IMR-90 (cell line): ENCODE measurements at regions not wholly inside any gene's neighbourhood (a gene's known extent, or its start where the extent isn't known, plus 50 kb on each side); places are given as distances from the start of the nearest gene placed in this dataset.
A peak's percentile ranks its signal among the peaks of the same experiment; 100 is the strongest.

Source experiments
- ATAC-seq: fragments of 200-7000 bp; cut with Tn5 transposase; 2 replicates; pipeline ENCODE4 v1.9.1; 2020; ENCODE audit warnings: low read depth, mild to moderate bottlenecking, moderate library complexity
- BruUV-seq: library from RNA; stranded (reverse); fragments of 400-500 nt; replicated peaks from 2 replicates; lab custom pipeline; 2021; lab: Mats Ljungman, UMichigan
- CTCF ChIA-PET: fragments of 300-600 bp; formaldehyde crosslinking; extraction: SDS; loops from one replicate; lab custom pipeline; 2021; ENCODE audit warnings: antibody characterized with exemption; lab: Yijun Ruan, JAX
- POLR2A ChIA-PET: fragments of 300-600 bp; sonication (Branson Sonifier 250); formaldehyde crosslinking; loops from one replicate; lab custom pipeline; 2022; ENCODE audit warnings: antibody characterized with exemption; ENCODE audit not compliant: unreplicated experiment; lab: Charles Lee
- DNase-seq: peaks from one replicate; pipeline ENCODE4 v3.0.0; 2013
- H2AFZ ChIP-seq: replicated peaks from 2 replicates; pipeline ENCODE3; 2013; ENCODE audit warnings: low read length, mild to moderate bottlenecking; ENCODE audit not compliant: poor library complexity
- H2AK5ac ChIP-seq: 2 replicates; pipeline ENCODE4 v1.6.1; 2013; ENCODE audit warnings: low read depth, low read length, inconsistent platforms
- H2AK9ac ChIP-seq: replicated peaks from 2 replicates; pipeline ENCODE3; 2013; ENCODE audit warnings: mild to moderate bottlenecking, low read depth, low read length, moderate library complexity; ENCODE audit not compliant: poor library complexity
- H2BK120ac ChIP-seq: 2 replicates; pipeline ENCODE4 v1.6.1; 2013; ENCODE audit warnings: low read depth, low read length, inconsistent platforms
- H2BK15ac ChIP-seq: 3 replicates; pipeline ENCODE4 v1.6.1; 2013; ENCODE audit warnings: low read depth, low read length, inconsistent platforms
- H2BK20ac ChIP-seq: 2 replicates; pipeline ENCODE4 v1.6.1; 2013; ENCODE audit warnings: low read depth, mild to moderate bottlenecking, inconsistent platforms, low read length, moderate library complexity
- H2BK5ac ChIP-seq: 2 replicates; pipeline ENCODE4 v1.6.1; 2013; ENCODE audit warnings: mild to moderate bottlenecking, low read depth, low read length, inconsistent platforms; ENCODE audit not compliant: poor library complexity, severe bottlenecking
- H3K14ac ChIP-seq: replicated peaks from 2 replicates; pipeline ENCODE4 v1.6.1; 2013; ENCODE audit warnings: low read depth, low read length, inconsistent platforms
- H3K18ac ChIP-seq: 2 replicates; pipeline ENCODE4 v1.6.1; 2013; ENCODE audit warnings: low read depth, low read length, control low read depth
- H3K23ac ChIP-seq: 2 replicates; pipeline ENCODE4 v1.6.1; 2013; ENCODE audit warnings: low read depth, low read length, inconsistent platforms
- H3K27ac ChIP-seq: 2 replicates; pipeline ENCODE4 v1.5.1; 2013; ENCODE audit warnings: mild to moderate bottlenecking, control low read depth, low read length; ENCODE audit not compliant: insufficient read depth
- H3K27me3 ChIP-seq: 2 replicates; pipeline ENCODE4 v1.6.1; 2013; ENCODE audit warnings: low read length; ENCODE audit not compliant: control insufficient read depth, insufficient read depth
- H3K36me3 ChIP-seq: 2 replicates; pipeline ENCODE4 v1.6.1; 2013; ENCODE audit warnings: low read length, mixed read lengths; ENCODE audit not compliant: control insufficient read depth, insufficient read depth
- H3K4ac ChIP-seq: 2 replicates; pipeline ENCODE4 v1.6.1; 2013; ENCODE audit warnings: low read depth, low read length, inconsistent platforms
- H3K4me1 ChIP-seq: 2 replicates; pipeline ENCODE4 v1.6.1; 2013; ENCODE audit warnings: low read length, mixed read lengths; ENCODE audit not compliant: control insufficient read depth, insufficient read depth
- H3K4me2 ChIP-seq: 2 replicates; pipeline ENCODE4 v1.6.1; 2013; ENCODE audit warnings: low read depth, mild to moderate bottlenecking, control low read depth, low read length, moderate library complexity
- H3K4me3 ChIP-seq: 2 replicates; pipeline ENCODE4 v1.5.1; 2013; ENCODE audit warnings: low read depth, mild to moderate bottlenecking, control low read depth, low read length, moderate library complexity; ENCODE audit not compliant: insufficient read depth
- H3K56ac ChIP-seq: 2 replicates; pipeline ENCODE4 v1.6.1; 2013; ENCODE audit warnings: low read length, inconsistent platforms; ENCODE audit not compliant: insufficient read depth; ENCODE audit errors: extremely low read depth
- H3K79me1 ChIP-seq, 2 experiments: 2 replicates each; pipeline ENCODE4 v1.6.1; 2013; ENCODE audit warnings: low read length in 2 of 2, inconsistent platforms in 1 of 2, low read depth in 1 of 2
- H3K9ac ChIP-seq: 2 replicates; pipeline ENCODE4 v1.6.1; 2013; ENCODE audit warnings: low read depth, low read length, control low read depth
- H3K9me1 ChIP-seq: 2 replicates; pipeline ENCODE4 v1.6.1; 2013; ENCODE audit warnings: low read length, inconsistent platforms; ENCODE audit not compliant: insufficient read depth
- H3K9me3 ChIP-seq: 2 replicates; pipeline ENCODE4 v1.6.1; 2013; ENCODE audit warnings: low read length; ENCODE audit not compliant: control insufficient read depth, insufficient read depth
- H4K20me1 ChIP-seq: 2 replicates; pipeline ENCODE4 v1.6.1; 2013; ENCODE audit warnings: low read length, inconsistent platforms; ENCODE audit not compliant: insufficient read depth
- H4K5ac ChIP-seq: 2 replicates; pipeline ENCODE4 v1.6.1; 2013; ENCODE audit warnings: mild to moderate bottlenecking, low read depth, low read length, control low read depth
- H4K8ac ChIP-seq, 2 experiments: 2 replicates each; pipeline ENCODE4 v1.6.1; 2013; ENCODE audit warnings: low read depth in 2 of 2, low read length in 2 of 2, control low read depth in 1 of 2, inconsistent platforms in 1 of 2
- H4K91ac ChIP-seq: 2 replicates; pipeline ENCODE4 v1.6.1; 2013; ENCODE audit warnings: low read depth, low read length, inconsistent platforms; ENCODE audit not compliant: insufficient read depth
- BHLHE40 ChIP-seq: fragments of 150-350 bp; IDR thresholded peaks from 2 replicates; pipeline ENCODE4 v1.6.1; 2016; ENCODE audit warnings: mild to moderate bottlenecking, low read depth, low read length
- CEBPB ChIP-seq: IDR thresholded peaks from 2 replicates; pipeline ENCODE4 v1.6.1; 2012; ENCODE audit warnings: low read depth, low read length, improper control_type of control experiment
- CHD1 ChIP-seq: IDR thresholded peaks from 2 replicates; pipeline ENCODE4 v1.6.1; 2012; ENCODE audit warnings: low read depth, low read length, improper control_type of control experiment
- FOS ChIP-seq: fragments of 150-350 bp; IDR thresholded peaks from 2 replicates; pipeline ENCODE4 v1.6.1; 2016; ENCODE audit warnings: low read depth, low read length
- MAFK ChIP-seq: IDR thresholded peaks from 2 replicates; pipeline ENCODE4 v1.6.1; 2012; ENCODE audit warnings: low read depth, low read length, improper control_type of control experiment
- MAZ ChIP-seq: IDR thresholded peaks from 2 replicates; pipeline ENCODE4 v1.6.1; 2012; ENCODE audit warnings: low read depth, mild to moderate bottlenecking, low read length, improper control_type of control experiment, moderate library complexity, borderline replicate concordance
- MXI1 ChIP-seq: IDR thresholded peaks from 2 replicates; pipeline ENCODE4 v1.6.1; 2012; ENCODE audit warnings: low read depth, mild to moderate bottlenecking, low read length, moderate library complexity, borderline replicate concordance
- NFE2L2 ChIP-seq: fragments of 150-350 bp; IDR thresholded peaks from 2 replicates; pipeline ENCODE4 v1.6.1; 2016; ENCODE audit warnings: low read depth, mild to moderate bottlenecking, low read length
- POLR2A ChIP-seq: IDR thresholded peaks from 2 replicates; pipeline ENCODE4 v1.6.1; 2012; ENCODE audit warnings: mild to moderate bottlenecking, low read depth, low read length
- RAD21 ChIP-seq: IDR thresholded peaks from 2 replicates; pipeline ENCODE4 v1.6.1; 2012; ENCODE audit warnings: low read length, improper control_type of control experiment
- RCOR1 ChIP-seq: IDR thresholded peaks from 2 replicates; pipeline ENCODE4 v1.6.1; 2012; ENCODE audit warnings: mild to moderate bottlenecking, low read length, improper control_type of control experiment; ENCODE audit not compliant: insufficient replicate concordance
- RFX5 ChIP-seq: IDR thresholded peaks from 2 replicates; pipeline ENCODE4 v1.8.0; 2012; ENCODE audit warnings: low read depth, mild to moderate bottlenecking, low read length, moderate library complexity
- SMC3 ChIP-seq: fragments of 150-350 bp; IDR thresholded peaks from 2 replicates; pipeline ENCODE4 v1.6.1; 2016; ENCODE audit warnings: low read depth, mild to moderate bottlenecking, antibody characterized with exemption, low read length, moderate library complexity
- WGBS, 2 experiments: methylation state at CpG; one replicate each; pipeline versions ENCODE4 v1.1.5 to v1.1.7; 2013; ENCODE audit warnings: missing lambda C conversion rate in 2 of 2; ENCODE audit not compliant: insufficient read length in 1 of 2; ENCODE audit errors: extremely low coverage in 2 of 2; 5-methylcytosine and 5-hydroxymethylcytosine counted together
- dilution Hi-C: fragments of 300-500 bp; cut with HindIII; formaldehyde crosslinking; loops from one replicate; pipeline ENCODE4 v1.14.3; 2018; ENCODE audit warnings: low sequenced_read_pairs; ENCODE audit not compliant: unreplicated experiment
- in situ Hi-C: fragments of 300-500 bp; cut with MboI; formaldehyde crosslinking; loops from 3 replicates; pipeline ENCODE4 v1.14.3; 2019; ENCODE audit warnings: low sequenced_read_pairs, inconsistent platforms, mixed read lengths
- intact Hi-C: fragments of 100-400 bp; cut with micrococcal nuclease; formaldehyde crosslinking; loops from 2 replicates; pipeline ENCODE4 v1.10.0; 2022
- TF ChIP-seq, protein P1 (sequence below): fragments of 150-350 bp; IDR thresholded peaks from 2 replicates; pipeline ENCODE4 v1.6.1; 2017; ENCODE audit warnings: mild to moderate bottlenecking, antibody characterized with exemption, low read length, low read depth
- TF ChIP-seq, protein P2 (sequence below): conservative IDR thresholded peaks from 2 replicates; pipeline ENCODE4 v1.5.1; 2012; ENCODE audit warnings: mild to moderate bottlenecking, low read depth, low read length, improper control_type of control experiment

DNA sequence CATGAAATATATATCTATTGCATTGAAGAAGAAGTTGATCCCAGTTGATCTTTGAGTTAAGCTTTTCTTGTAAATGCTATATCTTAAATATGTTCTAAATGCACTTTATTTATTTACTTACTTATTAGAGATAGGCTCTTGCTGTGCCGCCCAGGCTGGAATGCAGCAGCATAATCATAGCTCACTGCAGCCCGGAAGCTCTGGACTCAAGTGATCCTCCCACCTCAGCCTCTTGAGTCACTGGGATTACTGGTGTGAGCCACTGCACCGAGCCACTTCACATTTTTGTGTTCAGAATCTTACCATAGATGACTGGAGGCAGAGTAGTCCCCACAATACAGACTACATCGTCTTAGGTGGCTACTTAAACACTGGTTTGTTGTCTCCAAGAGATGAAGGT is 324.3 kb upstream of the SLIT2 start:
- Histone ChIP-seq H2BK120ac (no peak overlapping the region), H4K5ac (no peak overlapping the region), H2BK20ac (no peak overlapping the region), H2AK9ac (no peak overlapping the region), H3K18ac (no peak overlapping the region), H3K9me3 (no peaks in the 10 kb centered on the region), H2AFZ (no peak overlapping the region), H3K27ac (no peak overlapping the region), H3K14ac (no peak overlapping the region), H3K4ac (no peak overlapping the region), H2AK5ac (no peak overlapping the region), H3K56ac (no peak overlapping the region), H2BK15ac (no peak overlapping the region), H3K9ac (no peak overlapping the region), H3K79me1 (no peaks in the 10 kb centered on the region), H3K4me1 (no peaks in the 10 kb centered on the region), H4K20me1 (no peaks in the 10 kb centered on the region), H3K23ac (no peak overlapping the region), H3K27me3 (no peaks in the 10 kb centered on the region), H3K36me3 (no peaks in the 10 kb centered on the region), H3K4me2 (no peak overlapping the region), H3K9me1 (no peaks in the 10 kb centered on the region), H4K8ac (no peak overlapping the region), H2BK5ac (no peak overlapping the region), H3K4me3 (no peak overlapping the region), H4K91ac (no peak overlapping the region)
- ChIA-PET CTCF (interaction anchor here (1.3 to 1.4 kb wide), 2 partner anchors 9 to 13 kb away, joined by 3 read pairs; no protein-coding TSS in a partner anchor), POLR2A (no interaction called here)
- peak; percentile 56; the same call in 1 of the 2 replicates for ATAC-seq
- dilution Hi-C loops (no loop called here), intact Hi-C loops (no loop called here), in situ Hi-C loops (no loop called here)
- TF ChIP-seq RFX5, result no peak
- TF ChIP-seq POLR2A, result no peak
- TF ChIP-seq, protein P1, sequence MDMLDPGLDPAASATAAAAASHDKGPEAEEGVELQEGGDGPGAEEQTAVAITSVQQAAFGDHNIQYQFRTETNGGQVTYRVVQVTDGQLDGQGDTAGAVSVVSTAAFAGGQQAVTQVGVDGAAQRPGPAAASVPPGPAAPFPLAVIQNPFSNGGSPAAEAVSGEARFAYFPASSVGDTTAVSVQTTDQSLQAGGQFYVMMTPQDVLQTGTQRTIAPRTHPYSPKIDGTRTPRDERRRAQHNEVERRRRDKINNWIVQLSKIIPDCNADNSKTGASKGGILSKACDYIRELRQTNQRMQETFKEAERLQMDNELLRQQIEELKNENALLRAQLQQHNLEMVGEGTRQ, result no peak
- no peak for TF ChIP-seq RCOR1
- TF ChIP-seq NFE2L2, result no peak
- no peak for TF ChIP-seq MXI1
- TF ChIP-seq FOS, result no peak
- TF ChIP-seq CEBPB, result no peak
- TF ChIP-seq, protein P2, sequence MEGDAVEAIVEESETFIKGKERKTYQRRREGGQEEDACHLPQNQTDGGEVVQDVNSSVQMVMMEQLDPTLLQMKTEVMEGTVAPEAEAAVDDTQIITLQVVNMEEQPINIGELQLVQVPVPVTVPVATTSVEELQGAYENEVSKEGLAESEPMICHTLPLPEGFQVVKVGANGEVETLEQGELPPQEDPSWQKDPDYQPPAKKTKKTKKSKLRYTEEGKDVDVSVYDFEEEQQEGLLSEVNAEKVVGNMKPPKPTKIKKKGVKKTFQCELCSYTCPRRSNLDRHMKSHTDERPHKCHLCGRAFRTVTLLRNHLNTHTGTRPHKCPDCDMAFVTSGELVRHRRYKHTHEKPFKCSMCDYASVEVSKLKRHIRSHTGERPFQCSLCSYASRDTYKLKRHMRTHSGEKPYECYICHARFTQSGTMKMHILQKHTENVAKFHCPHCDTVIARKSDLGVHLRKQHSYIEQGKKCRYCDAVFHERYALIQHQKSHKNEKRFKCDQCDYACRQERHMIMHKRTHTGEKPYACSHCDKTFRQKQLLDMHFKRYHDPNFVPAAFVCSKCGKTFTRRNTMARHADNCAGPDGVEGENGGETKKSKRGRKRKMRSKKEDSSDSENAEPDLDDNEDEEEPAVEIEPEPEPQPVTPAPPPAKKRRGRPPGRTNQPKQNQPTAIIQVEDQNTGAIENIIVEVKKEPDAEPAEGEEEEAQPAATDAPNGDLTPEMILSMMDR, result no peak
- no peak for TF ChIP-seq MAFK
- no peak for TF ChIP-seq MAZ
- TF ChIP-seq RAD21, result no peak
- TF ChIP-seq CHD1, result no peak
- TF ChIP-seq SMC3, result no peak
- TF ChIP-seq BHLHE40, result no peak
- WGBS, 2 experiments, result 100% methylated on average over 1 of the region's 4 CpGs; no CpG with 5 or more reads in 1 of the 2 experiments
- peak; percentile 34 for DNase-seq
- no TSS peak for BruUV-seq
